Sigmoid colon (tissue), 6 donors: ENCODE measurements at regions not wholly inside any gene's neighbourhood (a gene's known extent, or its start where the extent isn't known, plus 50 kb on each side); places are given as distances from the start of the nearest gene placed in this dataset.

Source experiments
- DNase-seq: peaks from one replicate; pipeline ENCODE4 v3.0.0-alpha.2; 2019
- H3K27ac ChIP-seq, 4 donors: fragments of 200-600 bp; sonication (generic); one replicate each; pipeline ENCODE4 v1.5.1; 2016 to 2019; ENCODE audit warnings: mild to moderate bottlenecking in 1 of 4
- H3K27me3 ChIP-seq, 3 donors: fragments of 200-600 bp; sonication (generic); one replicate each; pipeline ENCODE4 v1.5.1; 2019; ENCODE audit warnings: mild to moderate bottlenecking in 1 of 3
- H3K36me3 ChIP-seq, 4 donors: fragments of 200-600 bp; sonication (generic); one replicate each; pipeline ENCODE4 v1.5.1; 2016 to 2019
- H3K4me1 ChIP-seq, 4 donors: fragments of 200-600 bp; sonication (generic); one replicate each; pipeline ENCODE4 v1.5.1; 2017 to 2019
- H3K4me3 ChIP-seq, 4 donors: fragments of 200-600 bp; sonication (generic); one replicate each; pipeline ENCODE4 v1.5.1; 2017 to 2019; ENCODE audit warnings: mild to moderate bottlenecking in 2 of 4, moderate library complexity in 1 of 4
- H3K9me3 ChIP-seq, 4 donors: fragments of 200-600 bp in 3 of 4; sonication (generic) in 3 of 4; one replicate each; pipeline versions ENCODE4 v1.5.1 to v1.6.1; 2013 to 2019
- EP300 ChIP-seq, 4 donors: sonication (generic); formaldehyde crosslinking; IDR thresholded peaks; one replicate each; pipeline ENCODE4 v1.6.1; 2017; ENCODE audit warnings: antibody characterized with exemption in 4 of 4
- POLR2A ChIP-seq, 2 donors: fragments of 450-650 bp; IDR thresholded peaks; one replicate each; pipeline ENCODE4 v1.6.1; 2016; ENCODE audit warnings: antibody characterized with exemption in 2 of 2, mild to moderate bottlenecking in 2 of 2, moderate library complexity in 2 of 2
- POLR2AphosphoS5 ChIP-seq, 4 donors: sonication (generic); formaldehyde crosslinking; IDR thresholded peaks; one replicate each; pipeline ENCODE4 v1.6.1; 2017; ENCODE audit warnings: antibody characterized with exemption in 4 of 4
- WGBS, 2 donors: extraction: QIAGEN DNeasy Blood & Tissue Kit; methylation state at CpG; one replicate each; pipeline ENCODE4 v1.1.7; 2013; 5-methylcytosine and 5-hydroxymethylcytosine counted together
- intact Hi-C: fragments of 100-400 bp; cut with DNase I; formaldehyde crosslinking; loops from one replicate; pipeline ENCODE4 v1.15.1; 2023
- TF ChIP-seq, protein P1 (sequence below), 4 experiments: fragments of 450-650 bp in 3 of 4; fragments of 200-600 bp in 1 of 4; IDR thresholded peaks; one replicate each; pipeline ENCODE4 v1.5.1; 2016 to 2019; ENCODE audit warnings: antibody characterized with exemption in 4 of 4, mild to moderate bottlenecking in 3 of 4, moderate library complexity in 2 of 4
- donor health status: healthy with polysubstance abuse.
- donor health status: healthy.

DNA sequence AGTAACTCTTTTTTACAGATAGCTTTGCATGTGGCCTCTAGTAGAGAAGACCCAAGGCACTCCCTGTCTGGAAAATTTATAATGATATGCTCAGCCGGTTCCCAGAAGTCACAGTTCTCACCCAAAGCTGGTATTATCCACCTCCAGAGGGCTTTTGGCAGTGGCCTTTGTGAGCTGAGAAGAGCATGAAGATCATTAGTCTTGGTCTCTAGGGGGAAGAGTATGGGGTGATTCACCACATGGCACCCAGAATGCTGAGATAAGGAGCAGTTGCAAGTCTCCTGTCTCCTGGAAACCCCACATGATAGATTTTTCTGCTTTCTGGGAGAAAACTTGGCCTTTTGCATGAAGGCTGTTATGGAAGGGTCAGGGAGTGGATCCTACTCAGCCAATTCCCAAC, 75.4 kb upstream of the PRPS1 start:
- H3K4me3 ChIP-seq, result no peak overlapping the region
- no peaks in the 10 kb centered on the region for H3K4me1 ChIP-seq
- H3K36me3 ChIP-seq, result no peaks in the 10 kb centered on the region
- TF ChIP-seq EP300 (IDR thresholded peaks at IDR 0.05), result no peak
- TF ChIP-seq POLR2AphosphoS5 (IDR thresholded peaks at IDR 0.05), result no peak
- no peak for TF ChIP-seq POLR2A (IDR thresholded peaks at IDR 0.05)
- TF ChIP-seq, protein P1, sequence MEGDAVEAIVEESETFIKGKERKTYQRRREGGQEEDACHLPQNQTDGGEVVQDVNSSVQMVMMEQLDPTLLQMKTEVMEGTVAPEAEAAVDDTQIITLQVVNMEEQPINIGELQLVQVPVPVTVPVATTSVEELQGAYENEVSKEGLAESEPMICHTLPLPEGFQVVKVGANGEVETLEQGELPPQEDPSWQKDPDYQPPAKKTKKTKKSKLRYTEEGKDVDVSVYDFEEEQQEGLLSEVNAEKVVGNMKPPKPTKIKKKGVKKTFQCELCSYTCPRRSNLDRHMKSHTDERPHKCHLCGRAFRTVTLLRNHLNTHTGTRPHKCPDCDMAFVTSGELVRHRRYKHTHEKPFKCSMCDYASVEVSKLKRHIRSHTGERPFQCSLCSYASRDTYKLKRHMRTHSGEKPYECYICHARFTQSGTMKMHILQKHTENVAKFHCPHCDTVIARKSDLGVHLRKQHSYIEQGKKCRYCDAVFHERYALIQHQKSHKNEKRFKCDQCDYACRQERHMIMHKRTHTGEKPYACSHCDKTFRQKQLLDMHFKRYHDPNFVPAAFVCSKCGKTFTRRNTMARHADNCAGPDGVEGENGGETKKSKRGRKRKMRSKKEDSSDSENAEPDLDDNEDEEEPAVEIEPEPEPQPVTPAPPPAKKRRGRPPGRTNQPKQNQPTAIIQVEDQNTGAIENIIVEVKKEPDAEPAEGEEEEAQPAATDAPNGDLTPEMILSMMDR (IDR thresholded peaks at IDR 0.05), result no peak
- DNase-seq, result no peak
- H3K9me3 ChIP-seq, result no peaks in the 10 kb centered on the region
- WGBS, 2 donors, result 89 to 90% methylated on average over 1 of the region's 1 CpG
- intact Hi-C loops, result no loop called here
- no peak overlapping the region for H3K27ac ChIP-seq
- H3K27me3 ChIP-seq, result no peaks in the 10 kb centered on the region

- TF ChIP-seq POLR2AphosphoS5 (IDR thresholded peaks at IDR 0.05) (no peak), EP300 (IDR thresholded peaks at IDR 0.05) (no peak), POLR2A (IDR thresholded peaks at IDR 0.05) (no peak)
- TF ChIP-seq, protein P1 (IDR thresholded peaks at IDR 0.05), result no peak
- intact Hi-C loops, result no loop called here
- WGBS, 2 donors, result 88 to 91% methylated on average over 3 of the region's 3 CpGs
- no peaks in the 10 kb centered on the region for H3K9me3 ChIP-seq
- no peaks in the 10 kb centered on the region for H3K36me3 ChIP-seq
- no peak overlapping the region for H3K27ac ChIP-seq
- H3K4me3 ChIP-seq, result no peak overlapping the region
- no peaks in the 10 kb centered on the region for H3K4me1 ChIP-seq
- H3K27me3 ChIP-seq, result no peaks in the 10 kb centered on the region
- DNase-seq, result no peak
These were observed 71.3 kb upstream of the PRPS1 start for GRCh38 chrX:107556967-107557366.

DNA sequence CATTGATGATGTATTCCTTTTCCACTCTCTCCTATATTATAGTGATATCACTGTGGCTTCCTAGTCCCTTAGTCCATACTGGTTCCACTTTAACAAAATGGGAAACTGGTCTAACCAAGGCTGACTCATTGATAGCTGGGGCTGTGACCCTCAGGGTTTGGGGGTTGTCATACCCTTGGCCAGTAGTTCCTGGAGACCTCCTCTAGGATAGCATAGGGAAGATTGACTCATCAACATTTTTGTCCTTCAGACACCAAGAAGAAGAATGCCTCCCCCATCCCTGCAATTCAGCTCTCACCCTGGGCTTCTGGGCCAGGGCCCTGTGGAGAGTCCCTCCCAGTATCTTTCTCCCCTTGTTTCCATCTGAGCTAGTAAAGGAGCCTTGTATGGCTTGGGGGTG, 68.8 kb upstream of the PRPS1 start:
- Histone ChIP-seq H3K27ac (no peak overlapping the region), H3K36me3 (no peaks in the 10 kb centered on the region), H3K9me3 (no peaks in the 10 kb centered on the region), H3K4me1 (no peaks in the 10 kb centered on the region), H3K27me3 (no peaks in the 10 kb centered on the region), H3K4me3 (no peak overlapping the region)
- intact Hi-C loops, result no loop called here
- no peak for DNase-seq
- TF ChIP-seq, protein P1 (IDR thresholded peaks at IDR 0.05), result no peak
- TF ChIP-seq POLR2AphosphoS5 (IDR thresholded peaks at IDR 0.05) (no peak), POLR2A (IDR thresholded peaks at IDR 0.05) (no peak), EP300 (IDR thresholded peaks at IDR 0.05) (no peak)

- Histone ChIP-seq H3K4me3 (no peak overlapping the region), H3K9me3 (no peaks in the 10 kb centered on the region), H3K27ac (no peak overlapping the region), H3K4me1 (no peaks in the 10 kb centered on the region), H3K27me3 (no peaks in the 10 kb centered on the region), H3K36me3 (no peaks in the 10 kb centered on the region)
- intact Hi-C loops, result no loop called here
- TF ChIP-seq POLR2A (IDR thresholded peaks at IDR 0.05), result no peak
- TF ChIP-seq POLR2AphosphoS5 (IDR thresholded peaks at IDR 0.05), result no peak
- no peak for TF ChIP-seq EP300 (IDR thresholded peaks at IDR 0.05)
- TF ChIP-seq, protein P1 (IDR thresholded peaks at IDR 0.05), result no peak
- DNase-seq, result no peak
- WGBS, 2 donors, result 95 to 96% methylated on average over 10 of the region's 10 CpGs
These were observed 68.3 kb upstream of the PRPS1 start for GRCh38 chrX:107560041-107560440.

GRCh38 chrX:107560980-107561379, 67.3 kb upstream of the PRPS1 start:
- Histone ChIP-seq H3K27ac (no peak overlapping the region), H3K36me3 (no peaks in the 10 kb centered on the region), H3K9me3 (no peaks in the 10 kb centered on the region), H3K27me3 (no peaks in the 10 kb centered on the region), H3K4me1 (no peaks in the 10 kb centered on the region), H3K4me3 (no peak overlapping the region)
- WGBS, 2 donors, result 93 to 97% methylated on average over 4 of the region's 4 CpGs
- TF ChIP-seq, protein P1 (IDR thresholded peaks at IDR 0.05), result no peak
- TF ChIP-seq EP300 (IDR thresholded peaks at IDR 0.05) (no peak), POLR2A (IDR thresholded peaks at IDR 0.05) (no peak), POLR2AphosphoS5 (IDR thresholded peaks at IDR 0.05) (no peak)
- intact Hi-C loops, result no loop called here
- no peak for DNase-seq
